GM13976 (cell line): ENCODE measurements at regions not wholly inside any gene's neighbourhood (a gene's known extent, or its start where the extent isn't known, plus 50 kb on each side); places are given as distances from the start of the nearest gene placed in this dataset.

Experiments
- DNase-seq: peaks from one replicate; pipeline ENCODE4 v3.0.0; 2012; ENCODE audit warnings: low spot score
- in situ Hi-C: fragments of 300-500 bp; cut with MboI; formaldehyde crosslinking; loops from one replicate; pipeline ENCODE4 v1.12.0; 2022; ENCODE audit warnings: low sequenced_read_pairs, mixed read lengths, inconsistent platforms; ENCODE audit not compliant: unreplicated experiment
- TF ChIP-seq, protein P1 (sequence below): IDR thresholded peaks from 2 replicates; pipeline ENCODE4 v1.5.1; 2012; ENCODE audit warnings: borderline replicate concordance, mild to moderate bottlenecking; ENCODE audit not compliant: insufficient read depth; ENCODE audit errors: extremely low read depth, missing control alignments, control extremely low read depth

DNA sequence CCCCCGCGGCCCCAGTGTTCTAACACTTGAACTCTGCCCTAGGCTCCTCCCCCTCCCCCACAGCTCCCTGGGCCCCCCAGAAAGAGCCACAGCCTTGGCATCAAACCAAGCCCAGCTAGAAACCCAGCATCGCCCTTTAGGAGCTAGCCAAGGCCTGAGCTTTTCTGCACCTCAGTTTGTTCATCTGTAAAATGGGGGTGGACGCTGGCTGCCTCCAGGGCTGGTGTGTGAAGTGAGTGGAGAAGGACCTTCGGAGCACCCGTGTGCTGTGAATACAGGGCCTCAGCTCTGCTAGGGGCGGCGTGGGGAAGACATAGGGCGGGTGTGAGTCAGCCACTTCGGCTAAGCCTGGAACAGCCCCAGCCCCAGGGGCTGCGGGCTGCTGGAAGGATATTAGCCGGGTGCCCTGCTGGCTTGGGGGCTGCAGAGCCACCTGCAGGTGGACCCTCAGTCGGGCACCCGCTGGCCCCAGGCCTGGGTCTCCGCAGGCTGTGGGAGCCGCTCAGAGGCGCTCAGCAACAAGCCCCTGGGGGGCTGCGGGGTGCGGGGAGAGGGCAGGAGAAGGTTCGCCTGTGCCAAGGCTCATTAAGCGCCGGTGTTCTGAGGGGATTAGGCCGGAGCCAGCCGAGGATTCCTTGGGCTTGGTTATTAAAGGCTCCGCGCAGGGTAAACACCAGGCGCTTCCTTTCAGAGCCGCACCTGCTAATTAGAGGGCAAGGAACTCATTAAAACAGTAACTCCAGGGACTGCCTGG lies 217.0 kb upstream of the CIBAR2 start:
- in situ Hi-C loops, result no loop called here
- DNase-seq, result no peak
- TF ChIP-seq, protein P1, sequence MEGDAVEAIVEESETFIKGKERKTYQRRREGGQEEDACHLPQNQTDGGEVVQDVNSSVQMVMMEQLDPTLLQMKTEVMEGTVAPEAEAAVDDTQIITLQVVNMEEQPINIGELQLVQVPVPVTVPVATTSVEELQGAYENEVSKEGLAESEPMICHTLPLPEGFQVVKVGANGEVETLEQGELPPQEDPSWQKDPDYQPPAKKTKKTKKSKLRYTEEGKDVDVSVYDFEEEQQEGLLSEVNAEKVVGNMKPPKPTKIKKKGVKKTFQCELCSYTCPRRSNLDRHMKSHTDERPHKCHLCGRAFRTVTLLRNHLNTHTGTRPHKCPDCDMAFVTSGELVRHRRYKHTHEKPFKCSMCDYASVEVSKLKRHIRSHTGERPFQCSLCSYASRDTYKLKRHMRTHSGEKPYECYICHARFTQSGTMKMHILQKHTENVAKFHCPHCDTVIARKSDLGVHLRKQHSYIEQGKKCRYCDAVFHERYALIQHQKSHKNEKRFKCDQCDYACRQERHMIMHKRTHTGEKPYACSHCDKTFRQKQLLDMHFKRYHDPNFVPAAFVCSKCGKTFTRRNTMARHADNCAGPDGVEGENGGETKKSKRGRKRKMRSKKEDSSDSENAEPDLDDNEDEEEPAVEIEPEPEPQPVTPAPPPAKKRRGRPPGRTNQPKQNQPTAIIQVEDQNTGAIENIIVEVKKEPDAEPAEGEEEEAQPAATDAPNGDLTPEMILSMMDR, result no peak

DNA sequence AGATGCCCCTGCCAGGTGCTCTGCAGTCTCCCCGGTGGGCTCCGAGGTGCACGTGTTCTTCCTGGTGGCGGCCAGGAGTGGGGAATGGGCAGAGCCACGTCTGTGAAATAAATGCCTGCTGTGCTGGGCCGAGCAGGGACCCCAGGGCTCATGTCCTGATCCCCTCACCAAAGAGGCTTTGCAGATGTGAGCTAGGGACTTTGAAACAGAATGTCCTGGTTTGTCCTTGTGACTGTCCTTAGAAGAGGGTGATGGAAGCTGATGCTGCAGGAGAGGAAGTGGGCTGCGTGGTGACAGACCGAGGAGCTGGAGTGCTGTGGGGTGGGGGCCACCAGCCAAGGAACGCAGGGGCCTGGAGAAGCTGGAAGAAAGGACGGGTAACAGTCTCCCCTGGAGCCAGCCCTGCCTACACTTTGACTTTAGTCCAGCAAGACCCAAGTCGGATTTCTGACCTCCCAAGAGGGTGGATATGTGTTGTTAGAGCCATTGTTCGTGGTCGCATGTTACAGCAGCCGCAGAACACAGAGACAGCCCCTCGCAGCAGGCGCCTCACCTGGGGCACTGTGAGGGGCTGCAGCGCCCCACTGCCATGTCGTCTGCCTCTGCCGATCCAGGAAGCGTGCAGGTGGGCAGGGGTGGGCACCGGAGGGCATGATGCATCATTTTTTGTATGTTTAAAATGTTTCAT lies 217.9 kb upstream of the CIBAR2 start:
- in situ Hi-C loops, result no loop called here
- TF ChIP-seq, protein P1, result no peak
- no peak for DNase-seq

DNA sequence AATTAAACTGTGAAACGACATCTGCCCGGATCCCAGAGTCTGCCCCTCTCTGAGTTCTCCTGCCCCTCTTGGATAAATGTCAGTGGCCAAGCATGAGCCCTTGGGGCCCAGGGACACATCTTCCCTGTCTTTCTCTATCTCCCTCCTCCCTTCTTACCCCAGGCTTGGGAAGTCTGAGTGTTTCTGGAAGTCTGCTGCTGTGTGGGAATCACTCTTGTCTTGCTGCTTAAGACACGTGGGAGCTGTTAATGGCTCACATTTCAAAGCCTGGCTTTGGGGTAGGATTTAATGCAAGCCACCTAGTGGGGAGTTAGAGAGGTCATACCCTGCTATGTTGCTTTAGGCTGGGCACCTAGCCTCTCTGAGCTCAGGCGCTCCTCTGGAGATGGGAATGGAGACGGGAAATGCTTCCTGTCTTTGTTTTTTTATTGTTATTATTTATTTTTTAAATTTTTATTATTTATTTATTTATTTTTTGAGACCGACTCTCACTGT lies 218.5 kb upstream of the CIBAR2 start:
- DNase-seq, result peak; percentile 71
- in situ Hi-C loops, result no loop called here
- TF ChIP-seq, protein P1, result no peak

DNA sequence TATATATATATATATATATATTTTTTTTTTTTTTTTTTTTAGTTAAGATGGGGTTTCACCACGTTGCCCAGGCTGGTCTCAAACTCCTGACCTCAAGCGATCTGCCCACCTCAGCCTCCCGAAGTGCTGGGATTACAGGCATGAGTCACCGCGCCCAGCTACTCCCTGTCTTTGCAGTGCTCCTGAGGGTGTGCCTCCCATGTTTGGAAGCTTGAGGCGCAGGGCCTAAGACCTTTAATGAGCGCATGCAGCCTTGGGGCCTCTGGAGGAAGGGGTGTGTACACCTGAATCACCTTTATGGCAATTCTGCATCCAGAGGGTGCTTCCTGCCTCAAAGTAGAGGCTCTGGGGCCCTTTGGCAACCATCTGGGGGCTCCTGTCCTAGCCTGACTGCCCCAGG lies 219.4 kb upstream of the CIBAR2 start:
- in situ Hi-C loops, result no loop called here
- TF ChIP-seq, protein P1, result no peak
- no peak for DNase-seq

DNA sequence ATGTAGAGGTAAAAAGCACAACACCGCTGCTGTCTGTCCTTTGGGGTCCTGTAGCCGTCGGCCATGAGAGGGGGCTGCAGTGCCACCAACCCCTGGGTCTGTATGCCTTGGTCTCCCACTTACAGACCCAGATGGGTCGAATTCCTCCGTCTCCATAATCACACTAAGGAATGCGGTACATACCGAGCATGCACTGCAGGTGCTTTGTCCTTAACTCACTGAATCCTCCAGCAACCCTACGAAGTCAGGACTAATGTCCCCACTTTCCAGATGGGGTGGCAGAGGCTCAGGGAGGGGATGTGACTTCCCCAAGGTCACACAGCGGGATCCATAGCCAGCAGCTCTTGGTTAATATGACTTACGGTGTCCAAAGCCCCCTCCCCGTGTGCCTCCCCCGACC lies 219.9 kb upstream of the CIBAR2 start:
- DNase-seq, result no peak
- TF ChIP-seq, protein P1, result no peak
- in situ Hi-C loops, result no loop called here

DNA sequence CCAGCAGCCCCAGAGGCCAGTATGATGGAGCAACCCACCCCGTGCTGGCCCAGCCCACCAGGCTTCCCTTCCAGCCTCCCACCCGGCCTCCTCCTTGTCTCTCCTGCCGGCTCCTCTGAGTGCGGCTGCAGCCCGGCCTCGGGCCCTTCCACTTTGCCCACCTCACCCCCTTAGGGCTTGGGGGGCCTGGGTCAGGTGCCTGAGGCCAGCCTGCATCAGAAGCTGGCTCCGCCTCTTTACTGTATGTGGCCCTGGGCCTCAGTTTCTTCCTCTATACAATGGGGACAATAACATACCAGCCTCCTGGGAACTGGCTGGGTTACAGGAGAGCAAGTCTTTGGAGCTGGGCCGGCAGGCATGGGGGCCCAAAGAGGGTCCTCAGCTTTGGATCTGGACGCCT lies 221.1 kb upstream of the CIBAR2 start:
- in situ Hi-C loops, result no loop called here
- no peak for DNase-seq
- TF ChIP-seq, protein P1, result no peak
